Adrenal gland (tissue), 9 donors: ENCODE measurements at regions not wholly inside any gene's neighbourhood (a gene's known extent, or its start where the extent isn't known, plus 50 kb on each side); places are given as distances from the start of the nearest gene placed in this dataset.
"Not testable (repeated sequence)": the region's sequence is repeated elsewhere in the genome, so short reads cannot be mapped to it uniquely, and the experiment has no call there.

ENCODE experiments used
- DNase-seq, 7 donors: peaks; one replicate each; pipeline ENCODE4 v3.0.0-alpha.2; 2019 to 2020
- H3K27ac ChIP-seq, 5 donors: fragments of 200-600 bp; sonication (generic) in 4 of 5; 1 replicate in 3 of 5; 2 replicates in 2 of 5; pipeline versions ENCODE4 v1.5.1 to v1.8.0; 2016 to 2020; ENCODE audit warnings: mild to moderate bottlenecking in 1 of 5
- H3K27me3 ChIP-seq: fragments of 200-600 bp; 2 replicates; pipeline ENCODE4 v1.8.0; 2021
- H3K36me3 ChIP-seq, 2 donors: fragments of 200-600 bp; replicated peaks in 1 of 2; 1 replicate in 1 of 2; 2 replicates in 1 of 2; pipeline versions ENCODE4 v1.5.1 to v1.8.0; 2018 to 2022
- H3K4me1 ChIP-seq, 2 donors: fragments of 200-600 bp; replicated peaks in 1 of 2; 1 replicate in 1 of 2; 2 replicates in 1 of 2; pipeline versions ENCODE4 v1.5.1 to v1.8.0; 2018 to 2021
- H3K4me3 ChIP-seq, 4 donors: fragments of 200-600 bp; sonication (generic) in 3 of 4; one replicate each; pipeline ENCODE4 v1.5.1; 2016 to 2018
- H3K9me3 ChIP-seq, 3 donors: fragments of 200-600 bp; sonication (generic) in 1 of 3; replicated peaks in 1 of 3; 1 replicate in 2 of 3; 2 replicates in 1 of 3; pipeline versions ENCODE4 v1.5.1 to v1.8.0; 2016 to 2021
- POLR2A ChIP-seq, 2 donors: fragments of 450-650 bp; IDR thresholded peaks; one replicate each; pipeline ENCODE4 v1.6.1; 2017; ENCODE audit warnings: antibody characterized with exemption in 2 of 2, mild to moderate bottlenecking in 2 of 2, moderate library complexity in 1 of 2
- WGBS, 4 donors: extraction: QIAGEN DNeasy Blood & Tissue Kit in 2 of 4; methylation state at CpG; one replicate each; pipeline versions ENCODE4 v1.1.5 to v1.1.7; 2013 to 2017; 5-methylcytosine and 5-hydroxymethylcytosine counted together
- intact Hi-C, 2 donors: fragments of 100-400 bp; cut with DNase I; formaldehyde crosslinking; loops; one replicate each; pipeline versions ENCODE4 v1.14.1 to v1.15.0; 2022 to 2023
- TF ChIP-seq, protein P1 (sequence below), 6 experiments: fragments of 450-650 bp in 4 of 6; fragments of 200-600 bp in 2 of 6; sonication (generic) in 1 of 6; IDR thresholded peaks; 1 replicate in 5 of 6; 2 replicates in 1 of 6; pipeline versions ENCODE4 v1.5.1 to v1.8.0; 2016 to 2021; ENCODE audit warnings: antibody characterized with exemption in 6 of 6, mild to moderate bottlenecking in 2 of 6, moderate library complexity in 1 of 6
- donor health status: healthy with polysubstance abuse.
- donor health status: Bipolar disorder and iron deficiency.
- donor health status: DM: yes; HTN: yes; CAD: no.
- donor health status: DM: no; HTN: no; CAD: no.
- donor health status: DM: no; HTN: no; CAD: no.

- H3K4me3 ChIP-seq, intact Hi-C loops, H3K27me3 ChIP-seq, H3K4me1 ChIP-seq, H3K27ac ChIP-seq, H3K9me3 ChIP-seq, H3K36me3 ChIP-seq: not testable (repeated sequence)
- 0 to 34% methylated on average over 1 to 13 of the region's 15 CpGs; no CpG with 5 or more reads in 2 of the 4 donors for WGBS, 4 donors
- peak in 2 of 7 donors; percentile 9 to 21 for DNase-seq
Observed at GRCh38 chr3:10109-10996, 186.2 kb upstream of the CHL1 start.

GRCh38 chr3:11734-12133 is 184.8 kb upstream of the CHL1 start:
- 45 to 77% (median 69%) methylated on average over 6 to 18 of the region's 22 CpGs for WGBS, 4 donors
- DNase-seq = peak in 5 of 7 donors; percentile 1 to 34 (median 13)

DNA sequence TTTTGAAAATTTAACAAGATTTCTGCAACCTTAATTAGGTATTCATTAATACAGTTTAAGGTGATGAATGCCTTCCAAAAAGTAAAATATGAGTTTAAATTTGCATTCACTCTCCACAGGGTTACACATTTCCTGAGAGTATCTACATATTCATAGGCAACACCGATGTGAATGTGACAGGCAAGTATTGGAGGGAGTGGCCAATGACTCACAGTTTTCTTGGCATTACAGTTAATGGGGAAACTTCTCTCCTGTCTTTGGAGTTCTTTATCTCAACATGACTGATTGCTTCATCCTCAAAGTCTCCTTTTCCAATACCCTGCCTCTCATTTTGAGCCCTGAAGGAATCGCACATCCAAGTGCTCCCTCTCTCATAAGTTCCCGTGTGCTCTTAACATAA is 181.9 kb upstream of the CHL1 start:
- Histone ChIP-seq H3K4me1 (no peaks in the 10 kb centered on the region), H3K27ac (no peak overlapping the region), H3K27me3 (no peaks in the 10 kb centered on the region), H3K36me3 (no peaks in the 10 kb centered on the region), H3K9me3 (no peaks in the 10 kb centered on the region), H3K4me3 (no peak overlapping the region)
- 55 to 79% (median 63%) methylated on average over 3 of the region's 3 CpGs for WGBS, 4 donors
- intact Hi-C loops = no loop called here
- DNase-seq = no peak
- no peak for TF ChIP-seq POLR2A (IDR thresholded peaks at IDR 0.05)
- TF ChIP-seq, protein P1, sequence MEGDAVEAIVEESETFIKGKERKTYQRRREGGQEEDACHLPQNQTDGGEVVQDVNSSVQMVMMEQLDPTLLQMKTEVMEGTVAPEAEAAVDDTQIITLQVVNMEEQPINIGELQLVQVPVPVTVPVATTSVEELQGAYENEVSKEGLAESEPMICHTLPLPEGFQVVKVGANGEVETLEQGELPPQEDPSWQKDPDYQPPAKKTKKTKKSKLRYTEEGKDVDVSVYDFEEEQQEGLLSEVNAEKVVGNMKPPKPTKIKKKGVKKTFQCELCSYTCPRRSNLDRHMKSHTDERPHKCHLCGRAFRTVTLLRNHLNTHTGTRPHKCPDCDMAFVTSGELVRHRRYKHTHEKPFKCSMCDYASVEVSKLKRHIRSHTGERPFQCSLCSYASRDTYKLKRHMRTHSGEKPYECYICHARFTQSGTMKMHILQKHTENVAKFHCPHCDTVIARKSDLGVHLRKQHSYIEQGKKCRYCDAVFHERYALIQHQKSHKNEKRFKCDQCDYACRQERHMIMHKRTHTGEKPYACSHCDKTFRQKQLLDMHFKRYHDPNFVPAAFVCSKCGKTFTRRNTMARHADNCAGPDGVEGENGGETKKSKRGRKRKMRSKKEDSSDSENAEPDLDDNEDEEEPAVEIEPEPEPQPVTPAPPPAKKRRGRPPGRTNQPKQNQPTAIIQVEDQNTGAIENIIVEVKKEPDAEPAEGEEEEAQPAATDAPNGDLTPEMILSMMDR (IDR thresholded peaks at IDR 0.05) = no peak

More at GRCh38 chr3:11734-12133, 184.8 kb upstream of the CHL1 start:
- TF ChIP-seq, protein P1 (IDR thresholded peaks at IDR 0.05) = no peak
- TF ChIP-seq POLR2A (IDR thresholded peaks at IDR 0.05) = no peak
- Histone ChIP-seq H3K27ac (no peak overlapping the region), H3K4me3 (no peak overlapping the region), H3K27me3 (no peaks in the 10 kb centered on the region), H3K4me1 (no peaks in the 10 kb centered on the region), H3K36me3 (no peaks in the 10 kb centered on the region), H3K9me3 (no peaks in the 10 kb centered on the region)
- intact Hi-C loops = no loop called here

DNA sequence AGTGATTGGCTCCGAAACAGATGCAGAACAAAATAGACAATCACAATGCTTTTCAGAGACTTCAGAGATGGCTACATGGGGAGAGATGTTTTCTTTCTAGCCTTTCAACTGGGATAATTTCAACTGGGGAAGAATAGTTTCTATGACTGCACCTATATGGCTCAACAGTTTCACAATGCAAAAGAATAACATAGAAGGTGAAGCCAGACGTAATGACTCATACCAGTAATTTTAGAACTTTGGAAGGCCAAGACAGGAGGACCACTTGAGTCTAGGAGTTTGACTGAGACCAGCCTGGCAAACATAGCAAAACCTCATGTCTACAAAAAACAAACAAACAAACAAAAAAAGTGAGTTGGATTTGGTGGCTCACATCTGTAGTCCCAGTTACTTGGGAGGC is 180.2 kb upstream of the CHL1 start:
- 56 to 66% (median 62%) methylated on average over 2 of the region's 2 CpGs for WGBS, 4 donors
- H3K27me3 ChIP-seq = peaks cover 2% of the 10 kb centered on the region
- no peaks in the 10 kb centered on the region for H3K36me3 ChIP-seq
- no peaks in the 10 kb centered on the region for H3K4me1 ChIP-seq
- intact Hi-C loops = no loop called here
- H3K4me3 ChIP-seq = no peak overlapping the region
- no peaks in the 10 kb centered on the region for H3K9me3 ChIP-seq
- no peak overlapping the region for H3K27ac ChIP-seq
- TF ChIP-seq POLR2A (IDR thresholded peaks at IDR 0.05) = no peak
- TF ChIP-seq, protein P1 (IDR thresholded peaks at IDR 0.05) = no peak
- DNase-seq = no peak

- intact Hi-C loops = no loop called here
- no peak for DNase-seq
- Histone ChIP-seq H3K4me1 (no peaks in the 10 kb centered on the region), H3K27ac (no peak overlapping the region), H3K27me3 (peaks cover 4% of the 10 kb centered on the region), H3K36me3 (no peaks in the 10 kb centered on the region), H3K9me3 (no peaks in the 10 kb centered on the region), H3K4me3 (no peak overlapping the region)
- TF ChIP-seq POLR2A (IDR thresholded peaks at IDR 0.05) = no peak
- TF ChIP-seq, protein P1 (IDR thresholded peaks at IDR 0.05) = no peak
Observed at GRCh38 chr3:20421-20820, 176.1 kb upstream of the CHL1 start.
